ENCODE measurements at regions not wholly inside any gene's neighbourhood (a gene's known extent, or its start where the extent isn't known, plus 50 kb on each side); places are given as distances from the start of the nearest gene placed in this dataset.

DNA sequence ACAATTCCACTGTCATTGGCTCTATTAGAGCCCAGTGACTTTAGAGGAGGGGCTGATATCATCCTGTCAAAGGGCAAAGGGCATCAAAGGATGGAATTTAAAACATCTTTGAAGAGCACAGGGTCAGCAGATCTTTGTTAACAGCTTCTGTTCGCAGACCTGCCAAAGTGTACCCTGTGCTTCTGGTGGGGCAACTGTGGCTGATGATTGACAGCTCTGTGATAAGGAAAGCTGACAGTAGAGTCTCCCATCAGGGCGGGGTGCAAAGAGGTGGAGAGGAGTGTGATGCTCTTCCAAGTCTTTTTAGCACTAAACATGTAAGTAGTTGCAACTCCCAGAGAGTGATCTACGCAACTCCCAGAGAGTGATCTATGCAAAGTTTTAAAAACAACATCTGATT, 742.1 kb upstream of the SOX9 start:
- Histone ChIP-seq H3K36me3 (ENCODE audit: control insufficient read depth, insufficient read depth, low read length) (no peaks in the 10 kb centered on the region), H3K4me1 (ENCODE audit: control insufficient read depth, insufficient read depth, low read length) (no peaks in the 10 kb centered on the region), H3K27me3 (ENCODE audit: control insufficient read depth, insufficient read depth, low read length) (no peaks in the 10 kb centered on the region), H3K4me3 (ENCODE audit: low read length) (no peak overlapping the region), H3K9ac (ENCODE audit: low read length) (no peak overlapping the region), H3K27ac (ENCODE audit: low read depth, low read length) (no peak overlapping the region)

DNA sequence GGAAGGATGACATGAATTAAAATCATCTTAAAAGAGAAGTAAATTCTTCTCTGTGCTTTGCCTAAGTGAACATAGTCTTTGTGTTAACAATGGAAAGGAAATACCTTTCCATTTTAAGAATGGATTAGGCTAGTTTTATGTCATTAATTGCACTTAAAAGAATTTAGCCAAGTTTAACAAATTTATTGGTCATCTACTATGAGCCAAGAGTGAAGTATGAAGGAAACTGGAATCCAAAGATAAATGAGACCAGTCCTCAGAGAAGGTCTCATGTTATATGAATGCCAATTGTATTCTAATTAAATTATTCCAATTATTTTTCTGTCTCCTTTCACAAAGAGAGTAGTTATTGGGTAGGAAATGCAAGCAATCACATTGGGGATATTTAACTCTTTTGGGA, 741.3 kb upstream of the SOX9 start:
- Histone ChIP-seq H3K4me1 (ENCODE audit: control insufficient read depth, insufficient read depth, low read length) (no peaks in the 10 kb centered on the region), H3K4me3 (ENCODE audit: low read length) (no peak overlapping the region), H3K27ac (ENCODE audit: low read depth, low read length) (no peak overlapping the region), H3K36me3 (ENCODE audit: control insufficient read depth, insufficient read depth, low read length) (no peaks in the 10 kb centered on the region), H3K9ac (ENCODE audit: low read length) (no peak overlapping the region), H3K27me3 (ENCODE audit: control insufficient read depth, insufficient read depth, low read length) (no peaks in the 10 kb centered on the region)

DNA sequence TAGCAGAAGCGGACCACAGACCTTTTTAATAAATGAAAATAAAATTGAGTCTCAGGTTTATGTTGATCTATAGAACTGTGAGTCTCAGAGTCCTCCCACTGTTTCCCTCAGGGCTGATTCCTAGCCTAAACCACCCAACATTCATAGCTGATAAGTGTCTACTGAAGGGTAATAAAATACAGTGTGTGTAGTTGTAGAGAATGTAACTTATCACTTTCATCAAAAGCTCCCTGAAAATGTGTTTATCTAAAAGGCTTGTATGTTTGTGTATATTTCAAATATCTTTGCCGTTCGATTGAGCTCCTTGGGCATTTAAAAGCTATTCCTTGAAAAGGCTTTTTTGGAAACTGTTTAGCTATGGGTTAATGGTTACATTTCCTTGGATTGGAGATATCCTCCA, 740.3 kb upstream of the SOX9 start:
- no peak overlapping the region for H3K27ac ChIP-seq (ENCODE audit: low read depth, low read length)
- no peaks in the 10 kb centered on the region for H3K27me3 ChIP-seq (ENCODE audit: control insufficient read depth, insufficient read depth, low read length)
- H3K4me3 ChIP-seq (ENCODE audit: low read length) = no peak overlapping the region
- H3K36me3 ChIP-seq (ENCODE audit: control insufficient read depth, insufficient read depth, low read length) = no peaks in the 10 kb centered on the region
- H3K9ac ChIP-seq (ENCODE audit: low read length) = no peak overlapping the region
- no peaks in the 10 kb centered on the region for H3K4me1 ChIP-seq (ENCODE audit: control insufficient read depth, insufficient read depth, low read length)

DNA sequence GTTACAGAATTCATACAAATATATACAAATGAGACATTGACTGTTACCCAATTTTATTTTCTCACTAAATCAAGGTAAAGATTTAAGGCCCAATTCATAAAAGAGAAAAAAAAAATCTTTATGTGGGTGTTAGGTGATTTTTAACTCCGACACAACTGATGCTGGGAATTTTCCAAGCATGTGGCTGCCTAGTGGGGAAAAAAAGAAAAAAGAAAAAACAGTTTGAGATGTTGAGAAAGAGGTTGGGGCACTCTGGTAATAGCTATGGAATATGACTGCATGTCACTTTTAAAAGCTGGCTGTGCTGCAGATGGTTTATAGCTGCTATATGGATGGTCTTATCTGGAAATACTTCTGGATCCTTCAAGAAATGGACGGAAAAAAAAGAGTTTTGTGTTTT, 739.9 kb upstream of the SOX9 start:
- H3K4me3 ChIP-seq (ENCODE audit: low read length) = no peak overlapping the region
- no peaks in the 10 kb centered on the region for H3K27me3 ChIP-seq (ENCODE audit: control insufficient read depth, insufficient read depth, low read length)
- H3K36me3 ChIP-seq (ENCODE audit: control insufficient read depth, insufficient read depth, low read length) = no peaks in the 10 kb centered on the region
- no peaks in the 10 kb centered on the region for H3K4me1 ChIP-seq (ENCODE audit: control insufficient read depth, insufficient read depth, low read length)
- H3K27ac ChIP-seq (ENCODE audit: low read depth, low read length) = no peak overlapping the region
- no peak overlapping the region for H3K9ac ChIP-seq (ENCODE audit: low read length)

DNA sequence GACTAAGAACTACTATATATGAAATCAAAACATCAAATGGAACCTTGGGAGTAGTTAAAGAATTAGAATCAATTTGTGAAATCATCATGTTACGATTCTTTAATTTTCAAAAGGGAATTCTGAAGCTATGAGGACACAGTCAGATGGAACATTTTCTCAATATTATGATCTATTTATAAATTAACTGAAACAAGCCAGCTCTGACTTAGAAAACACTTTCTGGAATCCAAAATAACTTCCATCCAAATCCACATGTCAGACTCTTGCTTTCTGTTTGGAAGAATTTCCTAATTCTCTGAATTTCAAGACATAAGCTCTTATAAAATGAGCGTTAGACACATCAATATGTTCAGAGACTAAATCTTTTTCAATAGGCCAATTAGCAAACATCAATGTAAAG, 737.7 kb upstream of the SOX9 start:
- Histone ChIP-seq H3K4me3 (ENCODE audit: low read length) (no peak overlapping the region), H3K9ac (ENCODE audit: low read length) (no peak overlapping the region), H3K4me1 (ENCODE audit: control insufficient read depth, insufficient read depth, low read length) (no peaks in the 10 kb centered on the region), H3K27me3 (ENCODE audit: control insufficient read depth, insufficient read depth, low read length) (no peaks in the 10 kb centered on the region), H3K36me3 (ENCODE audit: control insufficient read depth, insufficient read depth, low read length) (no peaks in the 10 kb centered on the region), H3K27ac (ENCODE audit: low read depth, low read length) (no peak overlapping the region)

DNA sequence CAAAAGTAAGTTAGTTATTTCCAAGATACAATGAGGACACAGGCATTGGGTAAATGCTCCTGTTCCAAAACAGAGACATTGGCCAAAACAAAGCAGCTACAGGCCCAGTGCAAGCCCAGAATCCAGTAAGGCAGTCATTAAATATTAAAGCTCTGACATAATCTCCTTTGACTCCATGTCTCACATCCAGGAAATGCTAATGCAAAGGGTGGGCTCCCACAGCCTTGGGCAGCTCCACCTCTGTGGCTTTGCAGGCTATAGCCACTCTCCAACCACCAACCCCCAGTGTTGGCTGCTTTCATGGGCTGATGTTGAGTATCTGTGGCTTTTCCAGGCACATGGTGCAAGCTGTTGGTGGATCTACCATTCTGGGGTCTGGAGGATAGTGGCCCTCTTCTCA, 733.4 kb upstream of the SOX9 start:
- H3K4me1 ChIP-seq (ENCODE audit: control insufficient read depth, insufficient read depth, low read length) = no peaks in the 10 kb centered on the region
- no peaks in the 10 kb centered on the region for H3K27me3 ChIP-seq (ENCODE audit: control insufficient read depth, insufficient read depth, low read length)
- H3K36me3 ChIP-seq (ENCODE audit: control insufficient read depth, insufficient read depth, low read length) = no peaks in the 10 kb centered on the region
- no peak overlapping the region for H3K4me3 ChIP-seq (ENCODE audit: low read length)
- no peak overlapping the region for H3K9ac ChIP-seq (ENCODE audit: low read length)
- no peak overlapping the region for H3K27ac ChIP-seq (ENCODE audit: low read depth, low read length)

DNA sequence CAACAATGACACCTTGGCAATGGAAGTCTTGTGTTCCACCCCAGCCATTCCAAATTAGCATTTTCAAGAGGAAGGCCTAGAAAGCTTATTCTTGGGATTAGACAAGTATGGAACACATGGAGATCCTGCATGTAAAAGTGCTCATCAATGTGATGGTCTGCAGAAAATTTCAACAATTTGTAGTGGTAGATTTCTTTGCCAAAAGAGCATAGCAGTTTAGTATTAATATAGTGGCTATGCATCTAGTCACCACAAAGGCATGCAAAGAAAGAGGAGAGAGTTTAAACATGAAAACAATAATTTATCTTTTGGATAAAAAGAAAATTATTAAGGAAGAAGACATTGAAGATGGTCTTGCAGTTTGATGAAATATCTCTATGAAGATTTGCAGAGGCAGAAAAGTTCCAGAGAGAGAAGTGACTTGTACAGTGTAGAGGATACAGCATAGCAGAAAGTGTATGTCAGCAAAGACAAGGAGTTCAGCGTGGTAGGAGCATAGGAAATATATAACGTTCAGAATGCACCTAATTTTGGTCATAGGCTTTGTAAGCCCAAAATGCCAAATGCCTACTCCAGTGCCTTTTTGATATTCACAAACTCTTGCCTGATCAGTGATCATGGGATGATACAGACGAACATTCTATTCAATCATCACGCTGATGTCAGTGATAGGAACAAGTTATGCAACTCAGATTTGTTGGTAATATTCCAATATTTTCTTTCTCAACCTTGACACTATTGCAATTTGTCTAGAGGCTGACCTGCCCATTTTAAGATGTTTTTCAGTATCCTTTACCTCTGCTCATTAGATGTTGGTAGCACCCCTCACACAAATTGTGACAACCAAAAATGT, 727.9 kb upstream of the SOX9 start:
- H3K36me3 ChIP-seq (ENCODE audit: control insufficient read depth, insufficient read depth, low read length) = no peaks in the 10 kb centered on the region
- no peaks in the 10 kb centered on the region for H3K4me1 ChIP-seq (ENCODE audit: control insufficient read depth, insufficient read depth, low read length)
- H3K27ac ChIP-seq (ENCODE audit: low read depth, low read length) = no peak overlapping the region
- H3K9ac ChIP-seq (ENCODE audit: low read length) = no peak overlapping the region
- H3K27me3 ChIP-seq (ENCODE audit: control insufficient read depth, insufficient read depth, low read length) = no peaks in the 10 kb centered on the region
- no peak overlapping the region for H3K4me3 ChIP-seq (ENCODE audit: low read length)

DNA sequence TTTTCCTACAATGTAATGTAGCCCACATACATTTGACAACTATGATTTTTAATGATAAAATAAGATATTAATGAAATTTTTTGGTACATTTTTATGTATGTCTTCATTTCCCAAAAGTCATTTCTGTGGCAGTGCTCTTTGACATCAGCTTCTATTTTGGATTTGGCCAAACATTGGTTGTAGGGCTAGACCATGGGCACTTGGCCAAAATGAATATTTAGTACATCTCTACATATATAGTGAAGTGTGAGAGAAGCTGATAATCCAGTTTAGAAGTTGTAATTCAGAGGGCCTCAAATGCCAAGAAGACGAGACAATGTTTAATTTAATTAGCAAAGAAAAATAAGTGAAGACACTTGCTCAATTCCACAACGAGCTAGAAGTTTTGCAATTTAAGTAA, 724.9 kb upstream of the SOX9 start:
- Histone ChIP-seq H3K27ac (ENCODE audit: low read depth, low read length) (no peak overlapping the region), H3K36me3 (ENCODE audit: control insufficient read depth, insufficient read depth, low read length) (no peaks in the 10 kb centered on the region), H3K4me1 (ENCODE audit: control insufficient read depth, insufficient read depth, low read length) (no peaks in the 10 kb centered on the region), H3K27me3 (ENCODE audit: control insufficient read depth, insufficient read depth, low read length) (no peaks in the 10 kb centered on the region), H3K9ac (ENCODE audit: low read length) (no peak overlapping the region), H3K4me3 (ENCODE audit: low read length) (no peak overlapping the region)

DNA sequence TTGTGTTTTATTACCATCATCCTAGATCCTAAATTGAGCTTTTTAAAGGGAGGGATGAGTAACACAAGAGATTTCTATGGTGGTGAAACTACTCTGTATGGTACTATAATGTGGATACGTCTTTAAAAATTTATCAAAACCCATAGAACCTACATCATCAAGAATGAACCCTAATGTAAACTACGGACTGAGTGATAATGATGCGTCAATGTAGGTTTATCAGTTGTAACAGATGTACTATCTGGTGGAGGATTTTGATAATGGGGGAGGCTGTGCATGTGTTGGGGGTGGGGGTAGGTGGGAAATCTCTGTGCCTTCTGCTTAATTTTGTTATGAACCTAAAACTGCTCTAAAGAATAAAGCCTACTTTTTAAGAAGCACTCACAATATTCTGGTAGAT, 724.1 kb upstream of the SOX9 start:
- no peak overlapping the region for H3K4me3 ChIP-seq (ENCODE audit: low read length)
- no peaks in the 10 kb centered on the region for H3K36me3 ChIP-seq (ENCODE audit: control insufficient read depth, insufficient read depth, low read length)
- no peak overlapping the region for H3K27ac ChIP-seq (ENCODE audit: low read depth, low read length)
- no peak overlapping the region for H3K9ac ChIP-seq (ENCODE audit: low read length)
- H3K27me3 ChIP-seq (ENCODE audit: control insufficient read depth, insufficient read depth, low read length) = no peaks in the 10 kb centered on the region
- H3K4me1 ChIP-seq (ENCODE audit: control insufficient read depth, insufficient read depth, low read length) = no peaks in the 10 kb centered on the region

DNA sequence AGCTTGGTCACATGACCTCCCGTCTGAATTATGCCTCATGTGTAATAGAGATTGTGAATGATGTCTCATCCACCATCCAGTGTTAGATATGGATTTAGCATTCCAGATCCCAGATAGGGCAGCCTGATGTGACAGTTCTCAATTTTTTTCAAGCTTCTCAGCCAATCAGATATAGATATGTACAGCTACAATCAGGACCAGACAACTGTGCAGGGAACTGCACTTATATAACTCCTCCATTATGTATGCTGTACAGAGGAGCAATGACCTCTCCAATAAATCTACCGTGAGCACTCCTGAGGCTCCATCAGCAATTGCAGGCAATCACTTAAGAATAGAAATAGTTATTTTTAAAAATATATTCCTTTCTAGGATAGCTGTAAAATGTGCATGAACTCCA, 722.8 kb upstream of the SOX9 start:
- H3K27ac ChIP-seq (ENCODE audit: low read depth, low read length) = no peak overlapping the region
- no peaks in the 10 kb centered on the region for H3K4me1 ChIP-seq (ENCODE audit: control insufficient read depth, insufficient read depth, low read length)
- no peaks in the 10 kb centered on the region for H3K27me3 ChIP-seq (ENCODE audit: control insufficient read depth, insufficient read depth, low read length)
- H3K9ac ChIP-seq (ENCODE audit: low read length) = no peak overlapping the region
- no peaks in the 10 kb centered on the region for H3K36me3 ChIP-seq (ENCODE audit: control insufficient read depth, insufficient read depth, low read length)
- H3K4me3 ChIP-seq (ENCODE audit: low read length) = no peak overlapping the region

DNA sequence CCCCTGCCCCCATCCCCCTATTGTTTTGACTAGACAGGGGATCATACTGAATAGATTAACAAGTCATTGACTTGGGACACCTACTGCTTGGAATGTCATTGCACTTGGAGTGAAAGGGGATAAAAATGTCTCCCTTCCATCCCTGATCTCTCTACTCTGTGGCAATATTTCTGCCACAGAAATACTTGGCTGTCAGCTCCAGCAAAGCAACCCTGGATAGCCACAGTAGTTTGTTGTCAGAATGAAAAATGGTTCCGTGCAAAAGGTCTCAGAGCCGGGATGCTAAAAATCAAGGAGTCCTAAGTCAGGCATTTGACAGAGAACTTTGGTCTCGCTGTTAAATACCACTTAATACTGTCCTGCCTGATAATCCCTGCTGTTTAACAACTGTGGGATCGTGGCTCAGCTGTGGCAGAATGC, 722.0 kb upstream of the SOX9 start:
- Histone ChIP-seq H3K9ac (ENCODE audit: low read length) (no peak overlapping the region), H3K27ac (ENCODE audit: low read depth, low read length) (no peak overlapping the region), H3K4me3 (ENCODE audit: low read length) (no peak overlapping the region), H3K27me3 (ENCODE audit: control insufficient read depth, insufficient read depth, low read length) (no peaks in the 10 kb centered on the region), H3K4me1 (ENCODE audit: control insufficient read depth, insufficient read depth, low read length) (no peaks in the 10 kb centered on the region), H3K36me3 (ENCODE audit: control insufficient read depth, insufficient read depth, low read length) (no peaks in the 10 kb centered on the region)

DNA sequence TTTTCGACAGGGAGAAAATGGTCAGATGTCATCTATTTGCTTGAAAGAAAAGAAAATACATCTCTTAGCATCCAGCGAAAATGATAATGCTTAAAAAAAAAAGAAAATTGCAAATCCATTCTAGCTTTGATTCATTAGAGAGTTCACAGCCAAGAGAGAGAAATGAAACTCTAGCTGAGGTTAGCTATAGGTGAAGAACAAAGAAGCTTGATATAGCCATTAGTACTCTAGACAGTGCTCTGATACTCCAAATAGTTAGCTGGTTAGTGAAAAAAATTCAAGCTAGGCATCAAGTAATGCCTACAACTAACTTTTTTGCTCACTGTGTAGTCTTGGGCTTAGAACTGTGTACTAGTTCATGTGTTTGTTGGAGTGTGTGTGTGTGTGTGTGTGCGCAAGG, 721.6 kb upstream of the SOX9 start:
- Histone ChIP-seq H3K36me3 (ENCODE audit: control insufficient read depth, insufficient read depth, low read length) (no peaks in the 10 kb centered on the region), H3K27me3 (ENCODE audit: control insufficient read depth, insufficient read depth, low read length) (no peaks in the 10 kb centered on the region), H3K4me1 (ENCODE audit: control insufficient read depth, insufficient read depth, low read length) (no peaks in the 10 kb centered on the region), H3K27ac (ENCODE audit: low read depth, low read length) (no peak overlapping the region), H3K9ac (ENCODE audit: low read length) (no peak overlapping the region), H3K4me3 (ENCODE audit: low read length) (no peak overlapping the region)

DNA sequence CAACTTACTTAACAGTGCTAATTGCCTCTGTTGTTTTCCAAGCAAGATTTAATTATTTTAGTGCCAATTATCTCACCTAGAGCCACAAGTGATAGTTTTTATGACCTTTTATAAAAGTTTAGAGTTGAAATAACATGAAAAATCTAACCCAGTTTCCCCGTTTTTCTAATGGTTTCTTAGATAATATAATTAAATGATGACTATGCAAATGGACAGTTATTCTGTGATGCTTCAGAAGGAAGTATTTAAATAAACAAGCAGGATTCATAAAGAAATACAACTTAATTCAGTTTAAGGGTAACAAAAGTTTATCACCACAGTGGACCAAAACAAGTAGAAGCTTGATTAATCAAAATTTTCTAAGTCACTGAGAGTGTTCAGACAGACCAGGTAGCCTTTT, 721.2 kb upstream of the SOX9 start:
- Histone ChIP-seq H3K27ac (ENCODE audit: low read depth, low read length) (no peak overlapping the region), H3K4me3 (ENCODE audit: low read length) (no peak overlapping the region), H3K4me1 (ENCODE audit: control insufficient read depth, insufficient read depth, low read length) (no peaks in the 10 kb centered on the region), H3K36me3 (ENCODE audit: control insufficient read depth, insufficient read depth, low read length) (no peaks in the 10 kb centered on the region), H3K27me3 (ENCODE audit: control insufficient read depth, insufficient read depth, low read length) (no peaks in the 10 kb centered on the region), H3K9ac (ENCODE audit: low read length) (no peak overlapping the region)
